ENCODE measurements at regions not wholly inside any gene's neighbourhood (a gene's known extent, or its start where the extent isn't known, plus 50 kb on each side); places are given as distances from the start of the nearest gene placed in this dataset.

DNA sequence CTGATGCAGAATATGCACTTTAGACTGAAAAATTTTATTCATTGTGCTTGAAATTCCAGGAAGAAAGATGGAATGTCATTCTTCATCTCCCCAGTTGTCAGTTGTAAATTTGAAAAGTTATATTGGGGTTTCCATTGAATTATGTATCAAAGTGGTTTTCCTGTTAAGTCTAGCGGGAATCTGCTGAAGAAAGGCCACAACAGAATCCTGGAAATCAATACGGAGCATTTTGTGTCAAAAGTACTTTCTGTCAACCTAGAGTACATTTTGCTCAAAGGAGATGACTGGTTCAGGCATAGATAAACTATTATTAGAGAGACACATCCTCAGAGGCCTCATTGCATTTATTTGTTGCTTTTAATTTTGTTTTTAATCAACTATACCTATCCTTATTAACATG lies 538.2 kb upstream of the SEMA3D start:
- Histone ChIP-seq H2AK5ac (ENCODE audit: low read depth, low read length) (no peak overlapping the region), H3K4me2 (ENCODE audit: insufficient read depth in 1 of 2, low read depth in 2 of 2, low read length in 2 of 2) (no peak overlapping the region), H2BK20ac (ENCODE audit: low read length) (no peak overlapping the region), H3K36me3 (ENCODE audit: control insufficient read depth in 2 of 4, insufficient read depth in 4 of 4, low read length in 3 of 4) (no peaks in the 10 kb centered on the region), H3K79me2 (ENCODE audit: control insufficient read depth in 1 of 2, insufficient read depth in 2 of 2, low read length in 2 of 2) (no peaks in the 10 kb centered on the region), H3K4me1 (replicated peaks in 1 of 4; ENCODE audit: control insufficient read depth in 3 of 4, insufficient read depth in 4 of 4, low read length in 3 of 4) (peaks cover 0 to 2% (median 0%) of the 10 kb centered on the region in 4 experiments; a peak in 1 of 7 replicates), H3K23me2 (ENCODE audit: low read depth, low read length) (no peaks in the 10 kb centered on the region), H3K14ac (ENCODE audit: insufficient read length) (no peak overlapping the region), H4K5ac (ENCODE audit: insufficient read length, low read depth, low read length) (no peak overlapping the region), H3K9ac (replicated peaks in 1 of 4; ENCODE audit: extremely low read depth in 1 of 4, low read depth in 3 of 4, low read length in 3 of 4) (no peak overlapping the region), H2BK15ac (ENCODE audit: low read length) (no peak overlapping the region), H2BK5ac (ENCODE audit: low read depth, low read length) (no peak overlapping the region), H3K56ac (replicated peaks; ENCODE audit: insufficient read length, low read depth, low read length) (no peak overlapping the region), H3K18ac (ENCODE audit: extremely low read depth, low read length) (no peak overlapping the region), H3K79me1 (ENCODE audit: low read depth, low read length) (no peaks in the 10 kb centered on the region), H2BK120ac (replicated peaks; ENCODE audit: low read depth, low read length) (no peak overlapping the region), H4K8ac (ENCODE audit: extremely low read depth, insufficient read depth, low read length) (no peak overlapping the region), H3K23ac (ENCODE audit: insufficient read length) (no peak overlapping the region), H3K4me3 (ENCODE audit: extremely low read depth in 1 of 4, insufficient read depth in 2 of 4, low read depth in 3 of 4, low read length in 4 of 4) (no peak overlapping the region), H4K91ac (replicated peaks; ENCODE audit: insufficient read length, low read length) (no peak overlapping the region), H2BK12ac (ENCODE audit: low read depth, low read length) (no peak overlapping the region), H3K4ac (replicated peaks; ENCODE audit: insufficient read length, low read depth, low read length) (no peak overlapping the region), H3K9me3 (ENCODE audit: insufficient read depth in 2 of 2, low read depth in 1 of 2, low read length in 1 of 2) (no peaks in the 10 kb centered on the region), H3K27ac (ENCODE audit: low read depth, low read length) (no peak overlapping the region), H3K27me3 (replicated peaks in 1 of 4; ENCODE audit: control insufficient read depth in 3 of 4, extremely low read depth in 1 of 4, insufficient read depth in 3 of 4, low read length in 3 of 4) (no peaks in the 10 kb centered on the region), H4K20me1 (replicated peaks in 1 of 2; ENCODE audit: control insufficient read depth in 1 of 2, insufficient read depth in 2 of 2, low read length in 2 of 2) (no peaks in the 10 kb centered on the region), H2AFZ (ENCODE audit: low read length) (no peak overlapping the region)
- POLR2A ChIA-PET (ENCODE audit: partially characterized antibody), result no interaction called here
- no peak for DNase-seq (ENCODE audit: low read depth in 1 of 2, low spot score in 2 of 2)
- CTCF ChIA-PET (ENCODE audit: partially characterized antibody), result no interaction called here
- 92% methylated on average over 2 of the region's 2 CpGs; no CpG with 5 or more reads in 1 of the 2 experiments for WGBS, 2 experiments (ENCODE audit: extremely low coverage in 1 of 2, insufficient coverage in 1 of 2, insufficient read length in 1 of 2, insufficient replicate concordance in 2 of 2, low coverage in 1 of 2, low lambda C conversion rate in 2 of 2, missing lambda C conversion rate in 1 of 2)
- TF ChIP-seq, protein P1, sequence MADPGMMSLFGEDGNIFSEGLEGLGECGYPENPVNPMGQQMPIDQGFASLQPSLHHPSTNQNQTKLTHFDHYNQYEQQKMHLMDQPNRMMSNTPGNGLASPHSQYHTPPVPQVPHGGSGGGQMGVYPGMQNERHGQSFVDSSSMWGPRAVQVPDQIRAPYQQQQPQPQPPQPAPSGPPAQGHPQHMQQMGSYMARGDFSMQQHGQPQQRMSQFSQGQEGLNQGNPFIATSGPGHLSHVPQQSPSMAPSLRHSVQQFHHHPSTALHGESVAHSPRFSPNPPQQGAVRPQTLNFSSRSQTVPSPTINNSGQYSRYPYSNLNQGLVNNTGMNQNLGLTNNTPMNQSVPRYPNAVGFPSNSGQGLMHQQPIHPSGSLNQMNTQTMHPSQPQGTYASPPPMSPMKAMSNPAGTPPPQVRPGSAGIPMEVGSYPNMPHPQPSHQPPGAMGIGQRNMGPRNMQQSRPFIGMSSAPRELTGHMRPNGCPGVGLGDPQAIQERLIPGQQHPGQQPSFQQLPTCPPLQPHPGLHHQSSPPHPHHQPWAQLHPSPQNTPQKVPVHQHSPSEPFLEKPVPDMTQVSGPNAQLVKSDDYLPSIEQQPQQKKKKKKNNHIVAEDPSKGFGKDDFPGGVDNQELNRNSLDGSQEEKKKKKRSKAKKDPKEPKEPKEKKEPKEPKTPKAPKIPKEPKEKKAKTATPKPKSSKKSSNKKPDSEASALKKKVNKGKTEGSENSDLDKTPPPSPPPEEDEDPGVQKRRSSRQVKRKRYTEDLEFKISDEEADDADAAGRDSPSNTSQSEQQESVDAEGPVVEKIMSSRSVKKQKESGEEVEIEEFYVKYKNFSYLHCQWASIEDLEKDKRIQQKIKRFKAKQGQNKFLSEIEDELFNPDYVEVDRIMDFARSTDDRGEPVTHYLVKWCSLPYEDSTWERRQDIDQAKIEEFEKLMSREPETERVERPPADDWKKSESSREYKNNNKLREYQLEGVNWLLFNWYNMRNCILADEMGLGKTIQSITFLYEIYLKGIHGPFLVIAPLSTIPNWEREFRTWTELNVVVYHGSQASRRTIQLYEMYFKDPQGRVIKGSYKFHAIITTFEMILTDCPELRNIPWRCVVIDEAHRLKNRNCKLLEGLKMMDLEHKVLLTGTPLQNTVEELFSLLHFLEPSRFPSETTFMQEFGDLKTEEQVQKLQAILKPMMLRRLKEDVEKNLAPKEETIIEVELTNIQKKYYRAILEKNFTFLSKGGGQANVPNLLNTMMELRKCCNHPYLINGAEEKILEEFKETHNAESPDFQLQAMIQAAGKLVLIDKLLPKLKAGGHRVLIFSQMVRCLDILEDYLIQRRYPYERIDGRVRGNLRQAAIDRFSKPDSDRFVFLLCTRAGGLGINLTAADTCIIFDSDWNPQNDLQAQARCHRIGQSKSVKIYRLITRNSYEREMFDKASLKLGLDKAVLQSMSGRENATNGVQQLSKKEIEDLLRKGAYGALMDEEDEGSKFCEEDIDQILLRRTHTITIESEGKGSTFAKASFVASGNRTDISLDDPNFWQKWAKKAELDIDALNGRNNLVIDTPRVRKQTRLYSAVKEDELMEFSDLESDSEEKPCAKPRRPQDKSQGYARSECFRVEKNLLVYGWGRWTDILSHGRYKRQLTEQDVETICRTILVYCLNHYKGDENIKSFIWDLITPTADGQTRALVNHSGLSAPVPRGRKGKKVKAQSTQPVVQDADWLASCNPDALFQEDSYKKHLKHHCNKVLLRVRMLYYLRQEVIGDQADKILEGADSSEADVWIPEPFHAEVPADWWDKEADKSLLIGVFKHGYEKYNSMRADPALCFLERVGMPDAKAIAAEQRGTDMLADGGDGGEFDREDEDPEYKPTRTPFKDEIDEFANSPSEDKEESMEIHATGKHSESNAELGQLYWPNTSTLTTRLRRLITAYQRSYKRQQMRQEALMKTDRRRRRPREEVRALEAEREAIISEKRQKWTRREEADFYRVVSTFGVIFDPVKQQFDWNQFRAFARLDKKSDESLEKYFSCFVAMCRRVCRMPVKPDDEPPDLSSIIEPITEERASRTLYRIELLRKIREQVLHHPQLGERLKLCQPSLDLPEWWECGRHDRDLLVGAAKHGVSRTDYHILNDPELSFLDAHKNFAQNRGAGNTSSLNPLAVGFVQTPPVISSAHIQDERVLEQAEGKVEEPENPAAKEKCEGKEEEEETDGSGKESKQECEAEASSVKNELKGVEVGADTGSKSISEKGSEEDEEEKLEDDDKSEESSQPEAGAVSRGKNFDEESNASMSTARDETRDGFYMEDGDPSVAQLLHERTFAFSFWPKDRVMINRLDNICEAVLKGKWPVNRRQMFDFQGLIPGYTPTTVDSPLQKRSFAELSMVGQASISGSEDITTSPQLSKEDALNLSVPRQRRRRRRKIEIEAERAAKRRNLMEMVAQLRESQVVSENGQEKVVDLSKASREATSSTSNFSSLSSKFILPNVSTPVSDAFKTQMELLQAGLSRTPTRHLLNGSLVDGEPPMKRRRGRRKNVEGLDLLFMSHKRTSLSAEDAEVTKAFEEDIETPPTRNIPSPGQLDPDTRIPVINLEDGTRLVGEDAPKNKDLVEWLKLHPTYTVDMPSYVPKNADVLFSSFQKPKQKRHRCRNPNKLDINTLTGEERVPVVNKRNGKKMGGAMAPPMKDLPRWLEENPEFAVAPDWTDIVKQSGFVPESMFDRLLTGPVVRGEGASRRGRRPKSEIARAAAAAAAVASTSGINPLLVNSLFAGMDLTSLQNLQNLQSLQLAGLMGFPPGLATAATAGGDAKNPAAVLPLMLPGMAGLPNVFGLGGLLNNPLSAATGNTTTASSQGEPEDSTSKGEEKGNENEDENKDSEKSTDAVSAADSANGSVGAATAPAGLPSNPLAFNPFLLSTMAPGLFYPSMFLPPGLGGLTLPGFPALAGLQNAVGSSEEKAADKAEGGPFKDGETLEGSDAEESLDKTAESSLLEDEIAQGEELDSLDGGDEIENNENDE (IDR thresholded peaks at IDR 0.05; ENCODE audit: insufficient replicate concordance, low read length), result no peak
- no peak for FAIRE-seq

Data from H1 (cell line).